ES-I3 (cell line): ENCODE measurements at regions not wholly inside any gene's neighbourhood (a gene's known extent, or its start where the extent isn't known, plus 50 kb on each side); places are given as distances from the start of the nearest gene placed in this dataset.

ENCODE experiments used
- H3K36me3 ChIP-seq: 2 replicates; pipeline ENCODE4 v1.6.1; 2013; ENCODE audit warnings: mild to moderate bottlenecking, low read length, control low read depth, moderate library complexity; ENCODE audit not compliant: insufficient read depth
- H3K4me1 ChIP-seq: 2 replicates; pipeline ENCODE4 v1.6.1; 2013; ENCODE audit warnings: mild to moderate bottlenecking, control low read depth, low read length; ENCODE audit not compliant: insufficient read depth
- H3K9ac ChIP-seq: 2 replicates; pipeline ENCODE4 v1.6.1; 2013; ENCODE audit warnings: low read depth, mild to moderate bottlenecking, low read length, moderate library complexity
- H3K9me3 ChIP-seq: 2 replicates; pipeline ENCODE4 v1.6.1; 2013; ENCODE audit warnings: mild to moderate bottlenecking, low read length, moderate library complexity; ENCODE audit not compliant: control insufficient read depth, insufficient read depth

DNA sequence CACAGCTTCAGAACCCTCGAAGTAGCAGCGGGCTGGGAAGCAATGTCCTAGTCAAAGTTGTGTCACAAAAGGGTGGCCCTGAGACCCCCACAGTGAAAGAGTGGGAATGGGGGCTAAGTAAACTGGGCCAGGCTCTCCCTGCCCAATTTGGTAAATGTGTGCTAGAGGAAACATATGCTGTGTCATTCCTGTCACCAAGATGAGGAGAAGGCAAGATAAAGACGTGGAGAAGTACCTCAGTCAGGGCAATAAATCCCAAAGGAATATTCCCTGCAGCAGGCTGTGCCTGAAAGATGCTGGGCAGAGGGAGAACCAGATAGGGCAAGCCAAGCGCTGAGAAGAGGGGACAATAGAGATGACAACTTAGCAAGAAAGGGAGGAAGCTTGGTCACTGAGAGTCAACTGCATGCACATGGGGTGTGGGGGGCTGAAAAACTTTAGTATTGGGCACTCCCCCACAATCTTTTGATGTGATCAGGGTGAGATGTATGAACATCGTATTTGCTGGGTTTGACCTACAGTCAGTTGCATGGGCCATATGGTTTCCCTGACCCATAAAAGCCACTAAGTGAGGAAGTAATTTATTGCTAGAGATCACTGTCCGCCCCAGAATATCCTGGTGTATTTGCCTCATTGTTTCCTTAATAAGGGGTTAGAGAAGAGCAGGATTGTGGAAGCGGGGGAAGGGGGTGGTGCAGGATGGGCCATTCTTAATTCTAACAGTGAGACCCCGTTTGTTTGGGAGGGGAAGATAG lies 49.9 kb upstream of the CXCR4 start:
- no peak overlapping the region for H3K9ac ChIP-seq
- no peaks in the 10 kb centered on the region for H3K9me3 ChIP-seq
- no peaks in the 10 kb centered on the region for H3K36me3 ChIP-seq
- peaks cover 3% of the 10 kb centered on the region; the same call in 1 of the 2 replicates for H3K4me1 ChIP-seq
